Psoas muscle (tissue), 7 donors: ENCODE measurements at regions not wholly inside any gene's neighbourhood (a gene's known extent, or its start where the extent isn't known, plus 50 kb on each side); places are given as distances from the start of the nearest gene placed in this dataset.

ENCODE experiments used
- ATAC-seq, 4 donors: fragments of 200-7000 bp; cut with Tn5 transposase; one replicate each; pipeline ENCODE4 v1.9.1; 2020; ENCODE audit warnings: moderate library complexity in 3 of 4, mild to moderate bottlenecking in 2 of 4
- DNase-seq, 2 donors: peaks; one replicate each; pipeline ENCODE4 v3.0.0-alpha.2; 2020
- H3K27ac ChIP-seq: fragments of 200-600 bp; one replicate; pipeline ENCODE4 v1.8.0; 2022
- H3K27me3 ChIP-seq, 3 donors: fragments of 200-600 bp in 1 of 3; one replicate each; pipeline versions ENCODE4 v1.6.1 to v1.8.0; 2013 to 2022; ENCODE audit warnings: low read length in 2 of 3, mild to moderate bottlenecking in 2 of 3, moderate library complexity in 1 of 3; ENCODE audit not compliant: insufficient read depth in 3 of 3
- H3K36me3 ChIP-seq, 2 donors: fragments of 200-600 bp in 1 of 2; one replicate each; pipeline versions ENCODE4 v1.6.1 to v1.8.0; 2013 to 2022; ENCODE audit warnings: low read depth in 1 of 2, mild to moderate bottlenecking in 1 of 2, moderate library complexity in 1 of 2; ENCODE audit not compliant: insufficient read depth in 1 of 2
- H3K4me1 ChIP-seq: fragments of 200-600 bp; one replicate; pipeline ENCODE4 v1.8.0; 2022
- H3K4me3 ChIP-seq: fragments of 200-600 bp; one replicate; pipeline ENCODE4 v1.8.0; 2022; ENCODE audit warnings: mild to moderate bottlenecking
- H3K9me3 ChIP-seq: fragments of 200-600 bp; one replicate; pipeline ENCODE4 v1.8.0; 2022
- CTCF ChIP-seq: fragments of 200-600 bp; IDR thresholded peaks from one replicate; pipeline ENCODE4 v1.8.0; 2022; ENCODE audit warnings: antibody characterized with exemption
- WGBS, 3 donors: extraction: QIAGEN DNeasy Blood & Tissue Kit; methylation state at CpG; one replicate each; pipeline versions ENCODE4 v1.1.6 to v1.1.7; 2013; 5-methylcytosine and 5-hydroxymethylcytosine counted together
- intact Hi-C, 2 donors: fragments of 100-400 bp; cut with DNase I; formaldehyde crosslinking; loops; one replicate each; pipeline versions ENCODE4 v1.11.0 to v1.14.2; 2022
- donor health status: healthy with polysubstance abuse.
- donor health status: DM: no; HTN: no; CAD: no; lungs with moderate emphysema.
- donor health status: Bipolar disorder and iron deficiency.
- donor health status: healthy.
- donor health status: DM: yes; HTN: yes; CAD: no.
- donor health status: DM: no; HTN: no; CAD: no.
- donor health status: DM: yes; HTN: yes; CAD: no.

- DNase-seq (no peak), ATAC-seq (no peak)
- 77 to 87% (median 83%) methylated on average over 15 of the region's 15 CpGs for WGBS, 3 donors
- intact Hi-C loops = no loop called here
- Histone ChIP-seq H3K27me3 (peaks cover 0 to 35% (median 4%) of the 10 kb centered on the region in 3 donors), H3K4me3 (no peak overlapping the region), H3K9me3 (no peaks in the 10 kb centered on the region), H3K27ac (no peak overlapping the region), H3K4me1 (no peaks in the 10 kb centered on the region), H3K36me3 (no peaks in the 10 kb centered on the region)
- no peak for TF ChIP-seq CTCF
Measured at GRCh38 chr1:47574451-47575165, 136.8 kb downstream of the FOXD2 start.

- Histone ChIP-seq H3K36me3 (no peaks in the 10 kb centered on the region), H3K4me3 (no peak overlapping the region), H3K4me1 (no peaks in the 10 kb centered on the region), H3K27me3 (peaks cover 0 to 39% (median 4%) of the 10 kb centered on the region in 3 donors), H3K9me3 (no peaks in the 10 kb centered on the region), H3K27ac (no peak overlapping the region)
- TF ChIP-seq CTCF = no peak
- intact Hi-C loops = no loop called here
- ATAC-seq (no peak), DNase-seq (no peak)
- WGBS, 3 donors = 85 to 89% (median 87%) methylated on average over 10 of the region's 10 CpGs
Measured at GRCh38 chr1:47575855-47576757, 138.3 kb downstream of the FOXD2 start.

GRCh38 chr1:47576758-47577115, 138.9 kb downstream of the FOXD2 start:
- intact Hi-C loops = no loop called here
- no peak for TF ChIP-seq CTCF
- no peak for ATAC-seq

GRCh38 chr1:47577303-47578025, 139.6 kb downstream of the FOXD2 start:
- H3K36me3 ChIP-seq = no peaks in the 10 kb centered on the region
- peaks cover 0 to 30% (median 2%) of the 10 kb centered on the region in 3 donors for H3K27me3 ChIP-seq
- no peak overlapping the region for H3K4me3 ChIP-seq
- intact Hi-C loops = no loop called here
- ATAC-seq = no peak
- H3K4me1 ChIP-seq = no peaks in the 10 kb centered on the region
- TF ChIP-seq CTCF = no peak
- H3K9me3 ChIP-seq = no peaks in the 10 kb centered on the region
- no peak overlapping the region for H3K27ac ChIP-seq
- no peak for DNase-seq
- 71 to 79% (median 73%) methylated on average over 12 of the region's 12 CpGs for WGBS, 3 donors

More at GRCh38 chr1:47576758-47577115, 138.9 kb downstream of the FOXD2 start:
- Histone ChIP-seq H3K36me3 (no peaks in the 10 kb centered on the region), H3K27me3 (peaks cover 0 to 36% (median 4%) of the 10 kb centered on the region in 3 donors), H3K4me3 (no peak overlapping the region), H3K9me3 (no peaks in the 10 kb centered on the region), H3K27ac (no peak overlapping the region), H3K4me1 (no peaks in the 10 kb centered on the region)
- no peak for DNase-seq
- 47 to 66% (median 48%) methylated on average over 2 of the region's 2 CpGs for WGBS, 3 donors
